ENCODE measurements at regions not wholly inside any gene's neighbourhood (a gene's known extent, or its start where the extent isn't known, plus 50 kb on each side); places are given as distances from the start of the nearest gene placed in this dataset.
A peak's percentile ranks its signal among the peaks of the same experiment; 100 is the strongest.
"Not testable (repeated sequence)": the region's sequence is repeated elsewhere in the genome, so short reads cannot be mapped to it uniquely, and the experiment has no call there.

DNA sequence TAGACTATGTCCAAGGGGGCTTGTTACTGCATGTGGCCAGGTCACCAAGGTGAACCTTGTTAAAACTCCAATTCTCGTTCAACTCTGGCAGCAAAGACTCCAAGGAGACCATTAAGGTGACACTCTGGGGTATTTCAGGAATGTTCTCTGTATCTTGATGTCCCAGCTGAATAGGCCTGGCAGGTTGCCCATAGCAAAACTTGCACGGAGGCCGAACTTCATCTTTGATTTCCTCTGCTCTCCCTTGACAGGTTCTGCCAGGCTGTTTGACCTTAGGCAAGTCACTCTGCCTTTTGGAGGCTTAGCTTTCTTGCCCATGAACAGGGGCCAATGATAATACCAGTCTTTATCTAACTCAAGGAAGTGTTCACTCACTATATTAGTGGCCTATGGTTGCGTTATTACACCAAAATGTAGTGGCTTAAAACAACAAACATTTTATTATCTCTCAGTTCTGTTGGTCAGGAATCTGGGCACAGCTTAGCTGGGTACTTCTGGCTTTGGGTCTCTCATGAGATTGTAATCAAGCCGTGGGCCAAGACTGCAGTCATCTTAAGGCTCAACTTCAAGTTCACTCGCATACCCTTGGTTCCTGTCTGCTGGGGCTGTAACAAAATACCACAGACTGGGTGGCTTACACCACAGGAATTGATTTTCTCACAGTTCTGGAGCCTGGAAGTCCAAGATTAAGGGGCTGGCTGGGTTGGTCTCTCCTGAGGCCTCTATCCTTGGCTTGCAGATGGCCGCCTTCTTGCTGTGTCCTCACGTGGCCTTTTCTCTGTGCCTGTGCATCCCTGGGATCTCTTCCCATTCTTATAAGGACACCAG, 168.5 kb downstream of the UTP18 start:
- TF ChIP-seq, protein P1, sequence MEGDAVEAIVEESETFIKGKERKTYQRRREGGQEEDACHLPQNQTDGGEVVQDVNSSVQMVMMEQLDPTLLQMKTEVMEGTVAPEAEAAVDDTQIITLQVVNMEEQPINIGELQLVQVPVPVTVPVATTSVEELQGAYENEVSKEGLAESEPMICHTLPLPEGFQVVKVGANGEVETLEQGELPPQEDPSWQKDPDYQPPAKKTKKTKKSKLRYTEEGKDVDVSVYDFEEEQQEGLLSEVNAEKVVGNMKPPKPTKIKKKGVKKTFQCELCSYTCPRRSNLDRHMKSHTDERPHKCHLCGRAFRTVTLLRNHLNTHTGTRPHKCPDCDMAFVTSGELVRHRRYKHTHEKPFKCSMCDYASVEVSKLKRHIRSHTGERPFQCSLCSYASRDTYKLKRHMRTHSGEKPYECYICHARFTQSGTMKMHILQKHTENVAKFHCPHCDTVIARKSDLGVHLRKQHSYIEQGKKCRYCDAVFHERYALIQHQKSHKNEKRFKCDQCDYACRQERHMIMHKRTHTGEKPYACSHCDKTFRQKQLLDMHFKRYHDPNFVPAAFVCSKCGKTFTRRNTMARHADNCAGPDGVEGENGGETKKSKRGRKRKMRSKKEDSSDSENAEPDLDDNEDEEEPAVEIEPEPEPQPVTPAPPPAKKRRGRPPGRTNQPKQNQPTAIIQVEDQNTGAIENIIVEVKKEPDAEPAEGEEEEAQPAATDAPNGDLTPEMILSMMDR (IDR thresholded peaks at IDR 0.05; ENCODE audit: low read depth, low read length, missing control alignments) = no peak
- no peaks in the 10 kb centered on the region for H3K36me3 ChIP-seq (replicated peaks)
- in situ Hi-C loops (cut with HindIII; ENCODE audit: low pct_ligation_motif_present, low sequenced_read_pairs) = no loop called here
- no peak for DNase-seq
- H3K27ac ChIP-seq = no peak overlapping the region
- no peak overlapping the region for H3K4me3 ChIP-seq (ENCODE audit: low read depth, low read length)
- H3K27me3 ChIP-seq (replicated peaks) = no peaks in the 10 kb centered on the region

DNA sequence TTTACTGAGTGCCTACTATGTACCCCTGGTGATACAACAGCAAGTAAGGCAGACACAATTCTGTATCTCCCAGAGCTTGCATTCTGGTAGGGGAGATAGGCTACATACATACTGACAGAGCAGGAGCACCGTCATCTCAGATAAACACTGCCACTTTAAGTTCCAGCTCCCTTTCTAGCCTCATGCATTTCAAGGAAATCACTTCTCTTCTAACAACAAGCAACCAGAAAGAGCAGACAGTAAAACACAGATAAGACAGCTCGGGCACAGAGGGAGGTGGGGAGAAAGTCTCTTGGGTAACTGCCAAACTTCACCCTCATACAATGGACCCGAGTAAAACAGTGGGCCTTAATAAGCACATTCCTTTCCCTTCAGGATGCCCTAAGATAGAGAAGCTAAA, 169.6 kb downstream of the UTP18 start:
- DNase-seq; H3K36me3 ChIP-seq (replicated peaks); in situ Hi-C loops (cut with HindIII; ENCODE audit: low pct_ligation_motif_present, low sequenced_read_pairs); H3K27ac ChIP-seq; H3K27me3 ChIP-seq (replicated peaks); H3K4me3 ChIP-seq (ENCODE audit: low read depth, low read length): not testable (repeated sequence)

- DNase-seq = no peak
- Histone ChIP-seq H3K27ac (no peak overlapping the region), H3K36me3 (replicated peaks) (no peaks in the 10 kb centered on the region), H3K27me3 (replicated peaks) (no peaks in the 10 kb centered on the region), H3K4me3 (ENCODE audit: low read depth, low read length) (no peak overlapping the region)
- TF ChIP-seq, protein P1 (IDR thresholded peaks at IDR 0.05; ENCODE audit: low read depth, low read length, missing control alignments) = no peak
- in situ Hi-C loops (cut with HindIII; ENCODE audit: low pct_ligation_motif_present, low sequenced_read_pairs) = no loop called here
Observed at GRCh38 chr17:51430591-51430990, 170.2 kb downstream of the UTP18 start.

GRCh38 chr17:51434434-51435170, 174.3 kb downstream of the UTP18 start:
- TF ChIP-seq, protein P1 (IDR thresholded peaks at IDR 0.05; ENCODE audit: low read depth, low read length, missing control alignments) = no peak
- in situ Hi-C loops (cut with HindIII; ENCODE audit: low pct_ligation_motif_present, low sequenced_read_pairs) = no loop called here

DNA sequence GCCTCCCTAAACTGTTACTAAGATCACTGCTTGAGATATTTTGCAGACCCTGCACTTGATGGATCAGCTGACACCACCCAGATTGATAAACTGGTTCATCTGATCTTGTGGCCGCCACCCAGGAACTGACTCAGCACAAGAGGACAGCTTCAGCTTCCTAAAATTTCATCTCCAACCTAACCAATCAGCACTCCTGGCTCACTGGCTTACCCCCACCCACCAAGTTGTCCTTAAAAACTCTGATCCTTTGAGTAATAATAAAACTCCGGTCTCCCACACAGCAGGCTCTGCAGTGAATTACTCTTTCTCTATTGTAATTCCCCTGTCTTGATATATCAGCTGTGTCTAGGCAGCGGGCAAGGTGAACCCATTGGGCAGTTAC, 174.8 kb downstream of the UTP18 start:
- TF ChIP-seq, protein P1 (IDR thresholded peaks at IDR 0.05; ENCODE audit: low read depth, low read length, missing control alignments) = no peak
- DNase-seq = no peak
- Histone ChIP-seq H3K36me3 (replicated peaks) (no peaks in the 10 kb centered on the region), H3K4me3 (ENCODE audit: low read depth, low read length) (no peak overlapping the region), H3K27ac (no peak overlapping the region), H3K27me3 (replicated peaks) (no peaks in the 10 kb centered on the region)
- in situ Hi-C loops (cut with HindIII; ENCODE audit: low pct_ligation_motif_present, low sequenced_read_pairs) = no loop called here

More at GRCh38 chr17:51434434-51435170, 174.3 kb downstream of the UTP18 start:
- Histone ChIP-seq H3K36me3 (replicated peaks) (no peaks in the 10 kb centered on the region), H3K27me3 (replicated peaks) (no peaks in the 10 kb centered on the region), H3K4me3 (ENCODE audit: low read depth, low read length) (no peak overlapping the region), H3K27ac (no peak overlapping the region)
- no peak for DNase-seq

DNA sequence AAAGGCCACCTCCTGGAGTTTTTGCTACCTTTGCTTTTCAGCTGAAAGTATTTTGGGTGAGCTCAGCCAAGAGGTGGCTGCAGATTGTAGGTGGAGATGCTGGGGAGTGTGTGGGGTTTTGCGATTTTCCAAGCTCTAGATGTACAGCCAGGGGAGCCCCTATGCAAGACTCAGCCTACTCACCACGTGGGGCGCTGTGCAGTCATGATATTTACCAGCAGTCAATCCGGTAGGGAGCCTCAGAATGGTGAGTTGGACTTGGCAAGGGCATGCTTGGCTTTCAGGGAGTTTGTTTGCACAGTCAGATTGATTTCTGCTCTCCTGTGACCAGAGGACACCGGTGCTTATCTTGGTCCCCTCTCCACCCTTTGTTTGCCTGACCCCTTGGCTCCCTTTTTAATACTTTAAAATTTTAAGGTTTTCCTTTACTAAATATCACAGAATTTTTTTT, 175.3 kb downstream of the UTP18 start:
- no peaks in the 10 kb centered on the region for H3K27me3 ChIP-seq (replicated peaks)
- H3K27ac ChIP-seq = no peak overlapping the region
- DNase-seq = peak; percentile 3
- in situ Hi-C loops (cut with HindIII; ENCODE audit: low pct_ligation_motif_present, low sequenced_read_pairs) = no loop called here
- H3K4me3 ChIP-seq (ENCODE audit: low read depth, low read length) = no peak overlapping the region
- TF ChIP-seq, protein P1 (IDR thresholded peaks at IDR 0.05; ENCODE audit: low read depth, low read length, missing control alignments) = peak; percentile 45
- no peaks in the 10 kb centered on the region for H3K36me3 ChIP-seq (replicated peaks)
